OCI-M2 (cell line): ENCODE measurements at regions not wholly inside any gene's neighbourhood (a gene's known extent, or its start where the extent isn't known, plus 50 kb on each side); places are given as distances from the start of the nearest gene placed in this dataset.
"Not testable (repeated sequence)": the region's sequence is repeated elsewhere in the genome, so short reads cannot be mapped to it uniquely, and the experiment has no call there.

Source experiments
- DNase-seq: peaks from one replicate; lab custom pipeline; 2025; ENCODE audit not compliant: unreplicated experiment; lab: John Stamatoyannopoulos, UW

- DNase-seq = no peak
Observed at GRCh38 chr2:7368211-7368610, 451.0 kb downstream of the RNF144A start.

- no peak for DNase-seq
Observed at GRCh38 chr2:7373156-7373555, 455.9 kb downstream of the RNF144A start.

- DNase-seq = no peak
Observed at GRCh38 chr2:7375901-7376300, 458.7 kb downstream of the RNF144A start.

GRCh38 chr2:7377916-7378569 is 460.8 kb downstream of the RNF144A start:
- DNase-seq = no peak

GRCh38 chr2:7378591-7378990 is 461.4 kb downstream of the RNF144A start:
- DNase-seq = no peak

- no peak for DNase-seq
Observed at GRCh38 chr2:7379799-7380198, 462.6 kb downstream of the RNF144A start.

GRCh38 chr2:7384773-7385349 is 467.6 kb downstream of the RNF144A start:
- no peak for DNase-seq

GRCh38 chr2:7390311-7390710 is 473.1 kb downstream of the RNF144A start:
- not testable (repeated sequence) for DNase-seq

GRCh38 chr2:7392076-7392787 is 475.0 kb downstream of the RNF144A start:
- no peak for DNase-seq

- DNase-seq = no peak
Observed at GRCh38 chr2:7394195-7394594, 477.0 kb downstream of the RNF144A start.

GRCh38 chr2:7400628-7401027 is 483.4 kb downstream of the RNF144A start:
- DNase-seq = no peak

GRCh38 chr2:7403092-7403775 is 486.0 kb downstream of the RNF144A start:
- DNase-seq = no peak

GRCh38 chr2:7405861-7406715 is 488.9 kb downstream of the RNF144A start:
- DNase-seq = no peak

GRCh38 chr2:7407001-7407400 is 489.8 kb downstream of the RNF144A start:
- no peak for DNase-seq

- no peak for DNase-seq
Observed at GRCh38 chr2:7407906-7408680, 490.9 kb downstream of the RNF144A start.

GRCh38 chr2:7411691-7412090 is 494.5 kb downstream of the RNF144A start:
- no peak for DNase-seq

GRCh38 chr2:7417845-7418742 is 500.9 kb downstream of the RNF144A start:
- no peak for DNase-seq

GRCh38 chr2:7419186-7419585 is 502.0 kb downstream of the RNF144A start:
- no peak for DNase-seq

GRCh38 chr2:7419814-7420311 is 502.7 kb downstream of the RNF144A start:
- DNase-seq = no peak
